ENCODE measurements at regions not wholly inside any gene's neighbourhood (a gene's known extent, or its start where the extent isn't known, plus 50 kb on each side); places are given as distances from the start of the nearest gene placed in this dataset.
A peak's percentile ranks its signal among the peaks of the same experiment; 100 is the strongest.
"Not testable (repeated sequence)": the region's sequence is repeated elsewhere in the genome, so short reads cannot be mapped to it uniquely, and the experiment has no call there.

GRCh38 chr14:99995700-99996356 is 69.4 kb upstream of the EVL start:
- DNase-seq (ENCODE audit: low read depth), result peak; percentile 29

GRCh38 chr14:99996951-99997571 is 68.2 kb upstream of the EVL start:
- no peak for DNase-seq (ENCODE audit: low read depth)

- not testable (repeated sequence) for DNase-seq (ENCODE audit: low read depth)
Observed at GRCh38 chr14:100000398-100000797, 64.8 kb upstream of the EVL start.

GRCh38 chr14:100004392-100004791 is 60.8 kb upstream of the EVL start:
- DNase-seq (ENCODE audit: low read depth), result no peak

GRCh38 chr14:100007254-100007653 is 58.0 kb upstream of the EVL start:
- no peak for DNase-seq (ENCODE audit: low read depth)

GRCh38 chr14:100009802-100010201 is 55.4 kb upstream of the EVL start:
- DNase-seq (ENCODE audit: low read depth), result not testable (repeated sequence)

- DNase-seq (ENCODE audit: low read depth), result no peak
Observed at GRCh38 chr14:100010679-100011078, 54.5 kb upstream of the EVL start.

- no peak for DNase-seq (ENCODE audit: low read depth)
Observed at GRCh38 chr14:100011628-100012325, 53.4 kb upstream of the EVL start.

GRCh38 chr14:100012478-100013327 is 52.5 kb upstream of the EVL start:
- no peak for DNase-seq (ENCODE audit: low read depth)

GRCh38 chr14:100015251-100015655 is 50.0 kb upstream of the EVL start:
- no peak for DNase-seq (ENCODE audit: low read depth)

All from fibroblast of the conjunctiva (primary cell).